Panc1 (cell line): ENCODE measurements at regions not wholly inside any gene's neighbourhood (a gene's known extent, or its start where the extent isn't known, plus 50 kb on each side); places are given as distances from the start of the nearest gene placed in this dataset.

Source experiments
- ATAC-seq: fragments of 200-7000 bp; cut with Tn5 transposase; 2 replicates; pipeline ENCODE4 v1.9.1; 2020; ENCODE audit warnings: mild to moderate bottlenecking, moderate library complexity
- BruUV-seq: library from RNA; stranded (reverse); fragments of 400-500 nt; replicated peaks from 2 replicates; lab custom pipeline; 2021; lab: Mats Ljungman, UMichigan
- CTCF ChIA-PET: fragments of 300-600 bp; sonication (Branson Sonifier 250); formaldehyde crosslinking; loops from one replicate; lab custom pipeline; 2022; ENCODE audit warnings: antibody characterized with exemption; lab: Charles Lee
- POLR2A ChIA-PET: fragments of 300-600 bp; sonication (Branson Sonifier 250); formaldehyde crosslinking; loops from one replicate; lab custom pipeline; 2022; ENCODE audit warnings: antibody characterized with exemption; lab: Charles Lee
- DNase-seq: peaks from one replicate; pipeline ENCODE4 v3.0.0-alpha.2; 2010; ENCODE audit warnings: low read depth, low spot score
- H3K27ac ChIP-seq: 2 replicates; pipeline ENCODE4 v1.5.1; 2011; ENCODE audit warnings: mild to moderate bottlenecking, low read length, inconsistent platforms
- H3K27me3 ChIP-seq: fragments of 200-500 bp; sonication (Bioruptor generic); 2 replicates; pipeline ENCODE4 v1.6.0; 2014; ENCODE audit warnings: low read length, inconsistent platforms; ENCODE audit not compliant: control insufficient read depth, insufficient read depth
- H3K36me3 ChIP-seq: fragments of 200-500 bp; sonication (Bioruptor generic); 2 replicates; pipeline ENCODE4 v1.5.1; 2014; ENCODE audit warnings: inconsistent platforms, mild to moderate bottlenecking, low read length, moderate library complexity; ENCODE audit not compliant: control insufficient read depth, insufficient read depth
- H3K4me1 ChIP-seq: 2 replicates; pipeline ENCODE4 v1.5.1; 2011; ENCODE audit warnings: inconsistent platforms, mild to moderate bottlenecking, low read length, moderate library complexity; ENCODE audit not compliant: control insufficient read depth, insufficient read depth
- H3K4me3 ChIP-seq, 2 experiments: 2 replicates each; pipeline ENCODE4 v1.5.1; 2011 to 2012; ENCODE audit warnings: low read depth in 2 of 2, low read length in 2 of 2, mild to moderate bottlenecking in 2 of 2, inconsistent platforms in 1 of 2, moderate library complexity in 1 of 2
- H3K9me3 ChIP-seq: fragments of 200-500 bp; sonication (Bioruptor generic); 2 replicates; pipeline ENCODE4 v1.5.1; 2014; ENCODE audit warnings: low read depth, mild to moderate bottlenecking, inconsistent platforms, low read length, moderate library complexity; ENCODE audit not compliant: control insufficient read depth, insufficient read depth
- POLR2AphosphoS5 ChIP-seq: IDR thresholded peaks from 2 replicates; pipeline ENCODE4 v1.6.1; 2012; ENCODE audit warnings: mild to moderate bottlenecking, low read depth, low read length, moderate library complexity
- REST ChIP-seq, 2 experiments: IDR thresholded peaks; 2 replicates each; pipeline ENCODE4 v1.6.1; 2011 to 2012; ENCODE audit warnings: low read depth in 2 of 2, control low read depth in 1 of 2, low read length in 1 of 2, mild to moderate bottlenecking in 1 of 2, moderate library complexity in 1 of 2; ENCODE audit not compliant: insufficient read depth in 1 of 2
- SIN3A ChIP-seq: IDR thresholded peaks from 2 replicates; pipeline ENCODE4 v1.6.1; 2012; ENCODE audit warnings: low read depth, mild to moderate bottlenecking, low read length, moderate library complexity, borderline replicate concordance; ENCODE audit not compliant: insufficient read depth
- TCF7L2 ChIP-seq: IDR thresholded peaks from 2 replicates; pipeline ENCODE4 v1.6.1; 2011; ENCODE audit warnings: mild to moderate bottlenecking, low read depth, low read length, inconsistent platforms
- in situ Hi-C: cut with HindIII; loops from 2 replicates; pipeline ENCODE4 v1.10.0; 2016; ENCODE audit warnings: low sequenced_read_pairs, low pct_unique_long_range_greater_than_20kb
- intact Hi-C: fragments of 100-400 bp; cut with micrococcal nuclease; formaldehyde crosslinking; loops from one replicate; pipeline ENCODE4 v1.10.0; 2022; ENCODE audit not compliant: unreplicated experiment
- TF ChIP-seq, protein P1 (sequence below): fragments of 450-650 bp; IDR thresholded peaks from 2 replicates; pipeline ENCODE4 v1.5.1; 2017; ENCODE audit warnings: mild to moderate bottlenecking

DNA sequence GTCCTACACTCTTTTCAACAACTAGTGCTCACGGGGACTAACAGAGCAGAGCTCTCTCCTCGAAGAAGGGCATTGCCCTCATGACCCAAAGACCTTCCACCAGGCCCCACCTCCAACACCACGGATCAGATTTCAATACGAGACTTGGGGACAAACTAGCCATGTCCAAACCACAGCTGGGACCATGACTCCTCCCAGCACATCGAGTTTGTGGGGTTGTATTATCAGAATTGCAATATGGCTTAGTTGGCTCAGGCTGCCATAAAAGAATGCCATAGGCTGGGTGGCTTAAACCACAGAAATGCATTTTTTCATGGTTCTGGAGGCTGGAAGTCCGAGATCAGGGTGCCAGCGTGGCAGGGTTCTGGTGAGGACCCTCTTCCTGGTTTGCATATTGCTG lies 189.7 kb upstream of the PMEPA1 start:
- CTCF ChIA-PET, result no interaction called here
- POLR2A ChIA-PET, result no interaction called here
- Histone ChIP-seq H3K4me1 (no peaks in the 10 kb centered on the region), H3K27me3 (no peaks in the 10 kb centered on the region), H3K27ac (no peak overlapping the region), H3K36me3 (no peaks in the 10 kb centered on the region), H3K4me3 (no peak overlapping the region), H3K9me3 (no peaks in the 10 kb centered on the region)
- no TSS peak for BruUV-seq
- ATAC-seq (no peak), DNase-seq (no peak)
- intact Hi-C loops, result no loop called here
- in situ Hi-C loops, result no loop called here
- TF ChIP-seq TCF7L2 (no peak), REST (IDR thresholded peaks at IDR 0.05; ENCODE audit: insufficient read depth in 1 of 2, low read depth in 2 of 2, low read length in 1 of 2) (no peak), POLR2AphosphoS5 (no peak), SIN3A (no peak)
- TF ChIP-seq, protein P1, sequence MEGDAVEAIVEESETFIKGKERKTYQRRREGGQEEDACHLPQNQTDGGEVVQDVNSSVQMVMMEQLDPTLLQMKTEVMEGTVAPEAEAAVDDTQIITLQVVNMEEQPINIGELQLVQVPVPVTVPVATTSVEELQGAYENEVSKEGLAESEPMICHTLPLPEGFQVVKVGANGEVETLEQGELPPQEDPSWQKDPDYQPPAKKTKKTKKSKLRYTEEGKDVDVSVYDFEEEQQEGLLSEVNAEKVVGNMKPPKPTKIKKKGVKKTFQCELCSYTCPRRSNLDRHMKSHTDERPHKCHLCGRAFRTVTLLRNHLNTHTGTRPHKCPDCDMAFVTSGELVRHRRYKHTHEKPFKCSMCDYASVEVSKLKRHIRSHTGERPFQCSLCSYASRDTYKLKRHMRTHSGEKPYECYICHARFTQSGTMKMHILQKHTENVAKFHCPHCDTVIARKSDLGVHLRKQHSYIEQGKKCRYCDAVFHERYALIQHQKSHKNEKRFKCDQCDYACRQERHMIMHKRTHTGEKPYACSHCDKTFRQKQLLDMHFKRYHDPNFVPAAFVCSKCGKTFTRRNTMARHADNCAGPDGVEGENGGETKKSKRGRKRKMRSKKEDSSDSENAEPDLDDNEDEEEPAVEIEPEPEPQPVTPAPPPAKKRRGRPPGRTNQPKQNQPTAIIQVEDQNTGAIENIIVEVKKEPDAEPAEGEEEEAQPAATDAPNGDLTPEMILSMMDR, result no peak

DNA sequence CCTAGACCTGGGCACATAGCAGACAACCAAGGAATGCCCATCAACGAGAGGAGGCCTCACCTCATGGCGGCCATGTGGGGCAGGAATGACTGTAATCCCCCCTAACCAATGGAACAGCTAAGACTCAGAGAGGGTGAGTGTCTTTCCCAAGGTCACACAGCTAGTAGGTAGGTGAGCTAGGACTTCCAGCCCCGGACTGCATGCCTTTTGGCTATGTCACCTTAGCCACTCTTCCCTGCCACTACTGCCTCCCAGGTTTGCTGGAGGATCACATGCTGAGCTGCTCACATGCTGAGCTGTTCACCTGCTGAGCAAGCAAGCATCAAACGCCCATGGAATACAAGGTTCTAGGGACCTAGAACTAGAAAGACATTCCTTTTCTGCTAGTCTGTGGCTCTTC lies 188.5 kb upstream of the PMEPA1 start:
- in situ Hi-C loops, result no loop called here
- intact Hi-C loops, result no loop called here
- DNase-seq (no peak), ATAC-seq (no peak)
- Histone ChIP-seq H3K36me3 (no peaks in the 10 kb centered on the region), H3K9me3 (no peaks in the 10 kb centered on the region), H3K4me1 (no peaks in the 10 kb centered on the region), H3K27ac (no peak overlapping the region), H3K4me3 (no peak overlapping the region), H3K27me3 (no peaks in the 10 kb centered on the region)
- TF ChIP-seq SIN3A (no peak), TCF7L2 (no peak), POLR2AphosphoS5 (no peak), REST (IDR thresholded peaks at IDR 0.05; ENCODE audit: insufficient read depth in 1 of 2, low read depth in 2 of 2, low read length in 1 of 2) (no peak)
- TF ChIP-seq, protein P1, result no peak
- POLR2A ChIA-PET, result no interaction called here
- BruUV-seq, result no TSS peak
- CTCF ChIA-PET, result no interaction called here
